IMR-90 (cell line): ENCODE measurements at regions not wholly inside any gene's neighbourhood (a gene's known extent, or its start where the extent isn't known, plus 50 kb on each side); places are given as distances from the start of the nearest gene placed in this dataset.
"Not testable (repeated sequence)": the region's sequence is repeated elsewhere in the genome, so short reads cannot be mapped to it uniquely, and the experiment has no call there.

Source experiments
- CEBPB ChIP-seq: IDR thresholded peaks from 2 replicates; pipeline ENCODE4 v1.6.1; 2012; ENCODE audit warnings: low read depth, low read length, improper control_type of control experiment
- CTCF ChIP-seq: conservative IDR thresholded peaks from 2 replicates; pipeline ENCODE4 v1.5.1; 2012; ENCODE audit warnings: mild to moderate bottlenecking, low read depth, low read length, improper control_type of control experiment
- NFE2L2 ChIP-seq: fragments of 150-350 bp; IDR thresholded peaks from 2 replicates; pipeline ENCODE4 v1.6.1; 2016; ENCODE audit warnings: low read depth, mild to moderate bottlenecking, low read length
- POLR2A ChIP-seq: IDR thresholded peaks from 2 replicates; pipeline ENCODE4 v1.6.1; 2012; ENCODE audit warnings: mild to moderate bottlenecking, low read depth, low read length
- USF2 ChIP-seq: fragments of 150-350 bp; IDR thresholded peaks from 2 replicates; pipeline ENCODE4 v1.6.1; 2017; ENCODE audit warnings: mild to moderate bottlenecking, antibody characterized with exemption, low read length, low read depth

GRCh38 chr21:6496356-6496755 is 4025.0 kb upstream of the TPTE start:
- not testable (repeated sequence) for TF ChIP-seq CTCF, CEBPB, POLR2A, NFE2L2, USF2
